Bronchial epithelial cell (primary cell): ENCODE measurements at regions not wholly inside any gene's neighbourhood (a gene's known extent, or its start where the extent isn't known, plus 50 kb on each side); places are given as distances from the start of the nearest gene placed in this dataset.
A peak's percentile ranks its signal among the peaks of the same experiment; 100 is the strongest.

Experiments used
- DNase-seq: peaks from one replicate; pipeline ENCODE4 v3.0.0-alpha.2; 2010; ENCODE audit warnings: low read depth
- FAIRE-seq: peaks from 2 replicates; lab custom pipeline; 2011; peaks lifted over from hg19 to GRCh38; lab: Jason Lieb, UNC
- H3K27me3 ChIP-seq: 2 replicates; pipeline ENCODE4 v1.5.1; 2011; ENCODE audit warnings: low read length; ENCODE audit not compliant: control insufficient read depth, insufficient read depth
- H3K36me3 ChIP-seq: 2 replicates; pipeline ENCODE4 v1.5.1; 2011; ENCODE audit warnings: low read length; ENCODE audit not compliant: control insufficient read depth, insufficient read depth
- H3K4me3 ChIP-seq: 2 replicates; pipeline ENCODE4 v1.5.1; 2011; ENCODE audit warnings: mild to moderate bottlenecking, low read depth, low read length, control low read depth
- CTCF ChIP-seq: IDR thresholded peaks from 2 replicates; pipeline ENCODE4 v1.5.1; 2011; ENCODE audit warnings: mild to moderate bottlenecking, moderate library complexity, low read length, control low read depth, inconsistent platforms; ENCODE audit not compliant: insufficient read depth, severe bottlenecking

DNA sequence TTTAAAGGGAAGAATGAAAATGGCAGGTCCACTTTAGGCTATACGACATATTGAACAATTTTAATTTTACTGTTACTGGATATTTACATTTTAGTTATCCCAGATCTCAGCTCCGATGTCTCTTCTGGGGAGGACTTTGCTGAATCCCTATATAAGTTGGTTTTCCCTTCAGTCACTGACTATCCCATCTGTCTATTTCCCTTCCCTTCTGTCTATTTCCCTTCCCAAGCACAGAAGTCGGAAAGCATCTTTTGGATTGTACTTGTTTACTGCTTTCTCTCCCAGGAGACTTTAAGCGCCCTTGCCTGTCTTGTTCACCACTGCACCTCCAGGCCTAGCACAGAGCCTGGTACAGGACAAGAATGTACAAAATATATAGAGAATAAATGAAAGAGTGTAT lies 165.8 kb upstream of the SALL4 start:
- Histone ChIP-seq H3K4me3 (no peak overlapping the region), H3K36me3 (no peaks in the 10 kb centered on the region), H3K27me3 (no peaks in the 10 kb centered on the region)
- FAIRE-seq (no peak), DNase-seq (no peak)
- TF ChIP-seq CTCF, result no peak

DNA sequence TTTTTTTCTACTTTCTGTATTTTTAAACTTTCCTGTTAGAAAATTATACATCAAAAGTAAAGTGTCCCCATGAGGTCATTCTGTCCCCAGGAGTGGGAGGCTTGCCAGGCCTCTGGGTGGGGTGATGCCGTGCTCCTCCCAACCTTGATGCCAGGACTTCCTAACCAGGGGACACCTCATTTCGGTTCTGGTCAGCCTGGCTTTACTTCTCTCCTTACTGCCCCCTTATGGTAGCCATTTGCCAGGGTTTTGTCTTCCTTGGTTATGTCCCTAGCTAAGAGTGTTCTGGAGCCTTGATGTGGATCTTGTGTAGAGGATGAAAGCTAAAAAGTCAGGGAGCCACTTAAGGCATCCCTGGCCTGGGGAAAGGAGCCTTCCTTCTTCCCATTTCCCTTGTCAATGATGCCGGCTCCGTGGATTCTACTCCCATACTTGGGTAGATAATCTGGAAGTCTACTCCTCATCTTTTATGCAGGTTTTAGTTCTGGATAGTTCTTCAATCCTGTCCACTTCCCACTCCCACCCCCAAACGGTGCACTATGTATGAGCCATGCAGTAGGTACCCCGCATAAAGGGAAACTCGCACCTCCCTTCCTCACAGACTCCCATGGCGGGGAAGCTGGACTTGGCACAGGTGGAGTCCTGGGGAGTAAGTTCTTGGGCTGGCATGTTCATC lies 164.1 kb upstream of the SALL4 start:
- H3K4me3 ChIP-seq, result no peak overlapping the region
- peak; percentile 77 for TF ChIP-seq CTCF
- DNase-seq (peak; percentile 70), FAIRE-seq (no peak)
- no peaks in the 10 kb centered on the region for H3K36me3 ChIP-seq
- no peaks in the 10 kb centered on the region for H3K27me3 ChIP-seq

DNA sequence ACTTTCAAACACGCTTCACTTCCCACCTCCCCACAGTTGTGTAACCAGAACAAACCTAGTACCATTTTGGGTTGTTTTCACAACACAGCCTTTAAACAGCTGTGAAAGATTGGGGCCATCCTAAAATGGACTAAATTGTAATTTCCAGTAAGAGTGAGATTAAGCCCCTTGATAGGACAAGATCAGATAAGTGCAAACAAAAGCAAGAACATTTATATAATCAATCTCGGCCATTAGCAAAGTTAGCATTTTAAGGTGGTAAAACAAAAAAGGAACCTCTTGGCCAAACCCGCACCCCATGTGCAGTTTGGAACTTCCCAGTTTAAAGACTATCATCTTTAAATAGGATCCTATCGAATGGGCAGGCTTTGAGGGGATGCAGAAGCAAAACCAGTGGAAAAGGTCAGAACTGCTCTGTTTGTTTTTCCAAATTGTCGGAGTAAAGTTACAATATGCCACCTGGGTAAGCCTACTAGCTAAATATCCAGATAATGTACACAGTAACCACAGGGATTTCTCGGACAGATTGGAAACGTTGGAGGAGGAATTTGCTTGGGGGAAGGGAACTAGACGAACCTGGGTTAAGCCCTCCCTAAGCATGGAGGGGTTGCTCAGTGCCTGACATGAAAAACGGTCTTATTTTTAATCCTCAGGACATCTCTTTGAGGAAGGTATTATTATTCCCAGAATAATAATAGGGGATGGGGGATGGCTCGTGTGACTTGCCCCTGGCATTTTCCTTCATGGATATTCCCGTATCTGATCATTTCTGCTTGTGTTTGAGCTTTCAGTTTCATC lies 159.8 kb upstream of the SALL4 start:
- no peak for TF ChIP-seq CTCF
- FAIRE-seq (no peak), DNase-seq (no peak)
- no peak overlapping the region for H3K4me3 ChIP-seq
- H3K36me3 ChIP-seq, result no peaks in the 10 kb centered on the region
- no peaks in the 10 kb centered on the region for H3K27me3 ChIP-seq

- no peak for TF ChIP-seq CTCF
- H3K36me3 ChIP-seq, result no peaks in the 10 kb centered on the region
- DNase-seq (no peak), FAIRE-seq (no peak)
- H3K27me3 ChIP-seq, result no peaks in the 10 kb centered on the region
- H3K4me3 ChIP-seq, result no peak overlapping the region
Measured at GRCh38 chr20:51960047-51960675, 157.8 kb upstream of the SALL4 start.

DNA sequence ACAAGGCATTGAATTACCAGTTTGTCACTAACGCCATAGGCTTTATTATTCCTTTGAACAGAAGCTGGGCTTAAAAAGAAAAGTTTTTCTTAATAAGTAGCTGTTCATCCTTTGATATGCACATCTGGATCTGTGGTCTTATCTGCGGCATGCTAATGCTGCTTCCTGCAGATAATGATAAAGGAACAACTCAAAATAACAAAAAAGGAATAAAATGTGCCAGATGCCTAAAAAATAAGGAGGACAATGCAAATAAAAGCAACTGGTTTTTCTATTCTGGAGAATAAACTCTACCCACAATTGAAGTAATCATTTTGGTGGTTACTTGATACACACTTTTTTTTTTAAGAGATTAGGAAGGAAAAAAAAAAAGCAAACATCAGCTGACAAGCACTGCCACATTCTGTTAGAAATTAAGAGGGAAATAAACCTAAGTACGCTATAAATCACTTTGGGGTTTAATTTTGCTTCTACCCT lies 156.8 kb upstream of the SALL4 start:
- no peaks in the 10 kb centered on the region for H3K27me3 ChIP-seq
- TF ChIP-seq CTCF, result no peak
- FAIRE-seq, result no peak

More for the DNA sequence above, 156.8 kb upstream of the SALL4 start:
- H3K36me3 ChIP-seq, result no peaks in the 10 kb centered on the region
- no peak overlapping the region for H3K4me3 ChIP-seq
- DNase-seq, result no peak
